ENCODE measurements at regions not wholly inside any gene's neighbourhood (a gene's known extent, or its start where the extent isn't known, plus 50 kb on each side); places are given as distances from the start of the nearest gene placed in this dataset.

- TF ChIP-seq AKNA (CRISPR knock-in tag; IDR thresholded peaks at IDR 0.05; ENCODE audit: borderline replicate concordance) (no peak), ARID3A (IDR thresholded peaks at IDR 0.05; ENCODE audit: low read depth, low read length) (no peak), TCF7 (IDR thresholded peaks at IDR 0.05; ENCODE audit: low read depth) (no peak), FUBP1 (CRISPR knock-in tag; IDR thresholded peaks at IDR 0.05; ENCODE audit: borderline replicate concordance) (no peak), MTF1 (CRISPR knock-in tag; IDR thresholded peaks at IDR 0.05) (no peak), ZFYVE20 (CRISPR knock-in tag; IDR thresholded peaks at IDR 0.05; ENCODE audit: borderline replicate concordance, low read depth) (no peak), ZGPAT (CRISPR knock-in tag; IDR thresholded peaks at IDR 0.05) (no peak)
Observed at GRCh38 chr20:40882152-40882551, 146.5 kb upstream of the TOP1 start (continued).
